Pancreas (tissue), 10 donors: ENCODE measurements at regions not wholly inside any gene's neighbourhood (a gene's known extent, or its start where the extent isn't known, plus 50 kb on each side); places are given as distances from the start of the nearest gene placed in this dataset.

ENCODE experiments used
- ATAC-seq, 4 donors: fragments of 200-7000 bp; cut with Tn5 transposase; one replicate each; pipeline versions ENCODE4 v1.8.0 to v1.9.1; 2020; ENCODE audit warnings: mild to moderate bottlenecking in 4 of 4, moderate library complexity in 4 of 4
- DNase-seq, 6 donors: peaks; one replicate each; pipeline ENCODE4 v3.0.0-alpha.2; 2020
- FAIRE-seq: peaks from 2 replicates; lab custom pipeline; 2012; peaks lifted over from hg19 to GRCh38; lab: Jason Lieb, UNC
- H3K27ac ChIP-seq, 4 donors: fragments of 200-600 bp; sonication (generic); 1 replicate in 3 of 4; 2 replicates in 1 of 4; pipeline versions ENCODE4 v1.5.0 to v1.8.0; 2020
- H3K27me3 ChIP-seq, 4 donors: fragments of 200-600 bp; one replicate each; pipeline ENCODE4 v1.8.0; 2021
- H3K36me3 ChIP-seq, 3 donors: fragments of 200-600 bp; sonication (generic) in 1 of 3; one replicate each; pipeline versions ENCODE4 v1.5.0 to v1.8.0; 2020 to 2021
- H3K4me1 ChIP-seq, 3 donors: fragments of 200-600 bp; one replicate each; pipeline ENCODE4 v1.8.0; 2021
- H3K4me3 ChIP-seq, 4 donors: fragments of 200-600 bp; sonication (generic) in 2 of 4; one replicate each; pipeline versions ENCODE4 v1.5.0 to v1.8.0; 2020 to 2021
- H3K9me3 ChIP-seq, 4 donors: fragments of 200-600 bp; one replicate each; pipeline ENCODE4 v1.8.0; 2021
- WGBS, 2 donors: extraction: QIAGEN DNeasy Blood & Tissue Kit; methylation state at CpG; one replicate each; pipeline ENCODE4 v1.1.7; 2013; 5-methylcytosine and 5-hydroxymethylcytosine counted together
- intact Hi-C, 3 donors: fragments of 100-400 bp; cut with DNase I; formaldehyde crosslinking; loops; one replicate each; pipeline versions ENCODE4 v1.11.1 to v1.14.2; 2022
- TF ChIP-seq, protein P1 (sequence below), 4 donors: fragments of 200-600 bp; sonication (generic) in 3 of 4; IDR thresholded peaks; one replicate each; pipeline versions ENCODE4 v1.5.0 to v1.8.0; 2021; ENCODE audit warnings: antibody characterized with exemption in 4 of 4
- donor health status: healthy with polysubstance abuse.
- donor health status: DM: no; HTN: no; CAD: no; lungs with moderate emphysema.
- donor health status: DM: no; HTN: no; CAD: no.
- donor health status: control.
- donor health status: control.
- donor health status: Bipolar disorder and iron deficiency.
- donor health status: DM: yes; HTN: yes; CAD: no.
- donor health status: DM: no; HTN: no; CAD: no.
- donor health status: DM: no; HTN: no; CAD: no.
- donor health status: DM: yes; HTN: yes; CAD: no.

DNA sequence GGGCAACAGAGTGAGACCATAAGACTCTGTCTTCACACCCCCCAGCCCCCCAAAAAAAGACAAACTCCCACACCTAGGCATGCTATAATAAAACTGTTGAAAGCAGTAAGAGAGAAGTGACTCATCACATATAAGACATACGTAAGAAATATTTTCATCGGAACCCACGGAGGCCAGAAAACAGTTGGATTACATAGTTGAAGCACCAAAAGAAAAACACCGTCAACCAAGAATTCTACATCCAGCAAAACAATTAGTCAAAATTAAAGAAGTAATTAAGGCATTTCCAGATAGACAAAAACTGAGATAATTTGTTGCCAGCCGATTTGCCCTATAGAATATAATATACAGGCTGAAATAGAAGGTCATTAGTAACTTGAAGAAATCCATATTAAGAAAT lies 128.7 kb downstream of the VAPA start:
- Histone ChIP-seq H3K27ac (no peak overlapping the region), H3K4me1 (peaks cover 14 to 20% (median 19%) of the 10 kb centered on the region in 3 donors), H3K27me3 (no peaks in the 10 kb centered on the region), H3K36me3 (no peaks in the 10 kb centered on the region), H3K9me3 (no peaks in the 10 kb centered on the region), H3K4me3 (no peak overlapping the region)
- no peak for ATAC-seq
- intact Hi-C loops = no loop called here
- DNase-seq = no peak
- 91 to 94% methylated on average over 5 of the region's 5 CpGs for WGBS, 2 donors
- no peak for FAIRE-seq
- TF ChIP-seq, protein P1, sequence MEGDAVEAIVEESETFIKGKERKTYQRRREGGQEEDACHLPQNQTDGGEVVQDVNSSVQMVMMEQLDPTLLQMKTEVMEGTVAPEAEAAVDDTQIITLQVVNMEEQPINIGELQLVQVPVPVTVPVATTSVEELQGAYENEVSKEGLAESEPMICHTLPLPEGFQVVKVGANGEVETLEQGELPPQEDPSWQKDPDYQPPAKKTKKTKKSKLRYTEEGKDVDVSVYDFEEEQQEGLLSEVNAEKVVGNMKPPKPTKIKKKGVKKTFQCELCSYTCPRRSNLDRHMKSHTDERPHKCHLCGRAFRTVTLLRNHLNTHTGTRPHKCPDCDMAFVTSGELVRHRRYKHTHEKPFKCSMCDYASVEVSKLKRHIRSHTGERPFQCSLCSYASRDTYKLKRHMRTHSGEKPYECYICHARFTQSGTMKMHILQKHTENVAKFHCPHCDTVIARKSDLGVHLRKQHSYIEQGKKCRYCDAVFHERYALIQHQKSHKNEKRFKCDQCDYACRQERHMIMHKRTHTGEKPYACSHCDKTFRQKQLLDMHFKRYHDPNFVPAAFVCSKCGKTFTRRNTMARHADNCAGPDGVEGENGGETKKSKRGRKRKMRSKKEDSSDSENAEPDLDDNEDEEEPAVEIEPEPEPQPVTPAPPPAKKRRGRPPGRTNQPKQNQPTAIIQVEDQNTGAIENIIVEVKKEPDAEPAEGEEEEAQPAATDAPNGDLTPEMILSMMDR (IDR thresholded peaks at IDR 0.05) = no peak

DNA sequence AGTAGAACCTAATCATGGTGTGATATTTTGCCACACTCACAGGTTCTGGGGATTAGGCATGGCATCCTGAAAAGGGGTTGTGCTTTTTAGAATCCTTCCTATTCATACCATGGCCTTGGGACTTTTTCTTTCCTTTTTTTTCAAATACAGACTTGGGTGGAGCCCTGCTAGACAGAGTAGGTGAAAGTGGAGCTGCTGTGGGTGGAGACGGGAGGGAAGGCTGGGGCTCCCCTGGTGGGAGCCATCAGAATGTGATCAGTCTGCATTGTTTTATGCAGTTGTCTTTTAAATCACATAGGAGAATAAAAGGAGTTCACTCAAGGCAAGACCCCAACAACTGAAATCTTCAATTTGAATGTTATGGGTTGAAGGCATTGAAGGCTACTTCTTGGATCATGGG lies 130.2 kb downstream of the VAPA start:
- 90 to 93% methylated on average over 1 of the region's 1 CpG for WGBS, 2 donors
- Histone ChIP-seq H3K27me3 (no peaks in the 10 kb centered on the region), H3K27ac (no peak overlapping the region), H3K9me3 (no peaks in the 10 kb centered on the region), H3K4me3 (no peak overlapping the region), H3K4me1 (peaks cover 11 to 19% (median 12%) of the 10 kb centered on the region in 3 donors), H3K36me3 (no peaks in the 10 kb centered on the region)
- ATAC-seq (no peak), FAIRE-seq (no peak), DNase-seq (no peak)
- intact Hi-C loops = no loop called here
- TF ChIP-seq, protein P1 (IDR thresholded peaks at IDR 0.05) = no peak

DNA sequence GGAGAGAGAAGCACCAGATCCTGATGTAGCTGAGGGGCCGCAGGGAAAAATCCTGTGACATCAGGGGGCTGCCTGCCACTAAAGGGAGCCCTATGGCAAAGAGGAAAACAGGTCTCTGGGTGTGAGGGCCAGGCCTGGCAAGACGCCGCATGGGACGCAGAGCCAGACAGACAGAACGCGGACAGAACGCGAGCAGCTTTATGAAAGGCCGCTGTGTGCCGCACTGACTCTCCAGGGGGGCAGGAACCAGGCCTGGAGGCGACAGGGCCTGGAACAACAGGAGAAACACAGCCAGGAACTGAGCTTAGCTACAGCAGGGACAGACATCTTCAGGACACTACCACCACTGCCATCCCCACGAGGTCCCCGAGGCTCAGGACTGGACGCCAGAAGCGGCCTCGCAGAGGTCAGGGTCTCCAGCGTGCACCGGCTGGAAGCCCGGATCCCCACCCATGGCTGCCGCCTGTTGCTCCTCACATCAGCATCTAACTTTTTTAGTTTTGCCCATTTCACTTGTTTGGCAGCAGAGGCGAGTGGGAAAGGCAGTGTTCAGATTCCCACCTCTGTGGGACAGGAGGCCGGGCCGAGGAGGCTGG lies 131.6 kb downstream of the VAPA start:
- no peak for DNase-seq
- intact Hi-C loops = no loop called here
- Histone ChIP-seq H3K36me3 (no peaks in the 10 kb centered on the region), H3K4me3 (no peak overlapping the region), H3K4me1 (peaks cover 0 to 6% (median 0%) of the 10 kb centered on the region in 3 donors), H3K27me3 (no peaks in the 10 kb centered on the region), H3K9me3 (no peaks in the 10 kb centered on the region), H3K27ac (no peak overlapping the region)
- WGBS, 2 donors = 95 to 96% methylated on average over 23 of the region's 23 CpGs
- no peak for FAIRE-seq
- ATAC-seq = no peak
- TF ChIP-seq, protein P1 (IDR thresholded peaks at IDR 0.05) = no peak

DNA sequence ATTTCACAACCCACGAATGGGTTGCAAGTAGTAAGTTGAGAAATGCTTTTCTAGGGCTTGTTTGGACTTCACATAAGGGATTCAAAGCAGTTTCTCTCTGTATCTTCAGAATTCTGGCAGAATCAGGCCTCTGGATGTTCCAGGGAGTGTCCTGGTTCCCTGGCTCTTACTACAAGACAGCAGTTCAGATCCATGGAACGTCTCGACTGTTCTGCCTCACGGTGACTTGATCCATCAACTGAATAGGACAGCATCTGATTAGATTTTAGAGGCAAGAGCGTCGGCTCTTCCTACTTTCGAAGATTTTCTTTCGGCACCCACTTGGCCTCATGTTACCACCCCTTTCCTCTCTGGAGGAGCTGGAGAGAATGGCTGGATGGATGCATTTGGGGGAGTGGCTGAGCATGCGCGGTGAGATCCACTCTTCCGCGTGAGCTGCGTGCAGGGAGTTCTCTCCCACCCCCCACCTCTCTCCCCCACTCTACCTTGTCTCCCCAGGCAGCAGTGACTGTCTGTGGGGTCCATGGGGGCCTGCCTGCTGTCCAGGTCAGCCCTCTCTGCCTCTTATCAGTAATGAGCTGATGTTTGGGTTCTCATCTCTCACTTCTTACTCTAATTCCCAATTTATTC lies 132.5 kb downstream of the VAPA start:
- no peak overlapping the region for H3K4me3 ChIP-seq
- no peak for FAIRE-seq
- H3K36me3 ChIP-seq = no peaks in the 10 kb centered on the region
- peak in 1 of 6 donors; percentile 22 for DNase-seq
- TF ChIP-seq, protein P1 (IDR thresholded peaks at IDR 0.05) = no peak
- no peaks in the 10 kb centered on the region for H3K27me3 ChIP-seq
- no peak for ATAC-seq
- H3K4me1 ChIP-seq = peaks cover 0 to under 1% (median 0%) of the 10 kb centered on the region in 3 donors
- H3K27ac ChIP-seq = no peak overlapping the region
- intact Hi-C loops = no loop called here
- no peaks in the 10 kb centered on the region for H3K9me3 ChIP-seq
- WGBS, 2 donors = 94 to 95% methylated on average over 13 of the region's 13 CpGs

DNA sequence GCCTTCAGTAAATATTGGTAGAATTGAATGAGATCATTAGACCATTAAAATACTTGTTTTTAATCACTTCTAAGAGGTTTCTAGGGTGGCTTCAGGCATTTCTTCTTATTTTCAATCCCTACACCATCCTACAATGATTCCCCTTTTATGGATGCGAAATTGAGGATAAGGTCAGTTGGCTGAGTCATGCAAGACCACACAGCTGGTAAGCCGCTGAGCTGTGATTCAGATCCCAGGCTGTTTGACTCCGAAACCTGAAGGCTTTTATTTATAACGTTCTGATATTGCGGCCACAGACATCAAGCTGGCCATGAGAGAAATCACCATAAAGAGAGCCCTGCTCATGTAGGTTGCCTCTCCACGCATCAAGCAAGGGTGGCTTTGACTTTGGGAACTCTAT lies 133.4 kb downstream of the VAPA start:
- no peaks in the 10 kb centered on the region for H3K36me3 ChIP-seq
- intact Hi-C loops = no loop called here
- 94 to 96% methylated on average over 6 of the region's 6 CpGs for WGBS, 2 donors
- no peak for DNase-seq
- FAIRE-seq = no peak
- H3K27me3 ChIP-seq = no peaks in the 10 kb centered on the region
- H3K4me1 ChIP-seq = no peaks in the 10 kb centered on the region
- TF ChIP-seq, protein P1 (IDR thresholded peaks at IDR 0.05) = no peak
- no peak overlapping the region for H3K4me3 ChIP-seq
- H3K27ac ChIP-seq = no peak overlapping the region
- H3K9me3 ChIP-seq = no peaks in the 10 kb centered on the region
- no peak for ATAC-seq
